NCI-H2029 treated with DMSO at 0.1 percent for 48 hours (cell line): ENCODE measurements at regions not wholly inside any gene's neighbourhood (a gene's known extent, or its start where the extent isn't known, plus 50 kb on each side); places are given as distances from the start of the nearest gene placed in this dataset.
"Not testable (repeated sequence)": the region's sequence is repeated elsewhere in the genome, so short reads cannot be mapped to it uniquely, and the experiment has no call there.

Experiments
- DNase-seq: peaks from one replicate; lab custom pipeline; 2025; lab: John Stamatoyannopoulos, UW

- no peak for DNase-seq
These were observed 338.4 kb upstream of the C2CD4B start for GRCh38 chr15:62503451-62503850.

GRCh38 chr15:62505762-62506161 lies 340.7 kb upstream of the C2CD4B start:
- DNase-seq = no peak

GRCh38 chr15:62506217-62506805 lies 341.2 kb upstream of the C2CD4B start:
- DNase-seq = no peak

- no peak for DNase-seq
These were observed 344.4 kb upstream of the C2CD4B start for GRCh38 chr15:62509395-62509958.

- no peak for DNase-seq
These were observed 345.7 kb upstream of the C2CD4B start for GRCh38 chr15:62510791-62511190.

- DNase-seq = no peak
These were observed 347.8 kb upstream of the C2CD4B start for GRCh38 chr15:62512904-62513303.

GRCh38 chr15:62513893-62514292 lies 348.8 kb upstream of the C2CD4B start:
- no peak for DNase-seq

- DNase-seq = no peak
These were observed 350.8 kb upstream of the C2CD4B start for GRCh38 chr15:62515696-62516395.

- DNase-seq = no peak
These were observed 352.5 kb upstream of the C2CD4B start for GRCh38 chr15:62517541-62517940.

- DNase-seq = not testable (repeated sequence)
These were observed 353.6 kb upstream of the C2CD4B start for GRCh38 chr15:62518666-62519065.

- DNase-seq = no peak
These were observed 354.8 kb upstream of the C2CD4B start for GRCh38 chr15:62519900-62520299.

GRCh38 chr15:62520887-62521286 lies 355.8 kb upstream of the C2CD4B start:
- DNase-seq = no peak

- no peak for DNase-seq
These were observed 356.3 kb upstream of the C2CD4B start for GRCh38 chr15:62521396-62521795.

- DNase-seq = no peak
These were observed 359.8 kb upstream of the C2CD4B start for GRCh38 chr15:62524848-62525247.

GRCh38 chr15:62527387-62527786 lies 362.3 kb upstream of the C2CD4B start:
- DNase-seq = no peak

GRCh38 chr15:62528505-62528904 lies 363.4 kb upstream of the C2CD4B start:
- no peak for DNase-seq

GRCh38 chr15:62532367-62532766 lies 367.3 kb upstream of the C2CD4B start:
- no peak for DNase-seq

- no peak for DNase-seq
These were observed 368.6 kb upstream of the C2CD4B start for GRCh38 chr15:62533687-62534086.

GRCh38 chr15:62534996-62535395 lies 369.9 kb upstream of the C2CD4B start:
- no peak for DNase-seq

GRCh38 chr15:62539236-62539635 lies 374.2 kb upstream of the C2CD4B start:
- no peak for DNase-seq

- DNase-seq = no peak
These were observed 376.2 kb upstream of the C2CD4B start for GRCh38 chr15:62541250-62541649.

- no peak for DNase-seq
These were observed 376.8 kb upstream of the C2CD4B start for GRCh38 chr15:62541846-62542245.

GRCh38 chr15:62544446-62544845 lies 379.4 kb upstream of the C2CD4B start:
- DNase-seq = no peak
